Activated T-helper 1 cell treated with anti-CD3 and anti-CD28 coated beads, Interleukin-12 subunit alpha, Interleukin-12 subunit beta, Interleukin-2, Interleukin-4 antibody, amounts not matched to agents 30 ng/mL and 10 ng/mL and 1 ng/mL, durations not matched to agents 14 hours and 24 hours and 36 hours (primary cell): ENCODE measurements at regions not wholly inside any gene's neighbourhood (a gene's known extent, or its start where the extent isn't known, plus 50 kb on each side); places are given as distances from the start of the nearest gene placed in this dataset.

Source experiments
- DNase-seq: peaks from one replicate; pipeline ENCODE4 v3.0.0; 2021; ENCODE audit warnings: low spot score
- H3K27ac Mint-ChIP-seq: one replicate; pipeline ENCODE4 v1.8.0; 2021; ENCODE audit warnings: mild to moderate bottlenecking, mixed read lengths
- H3K27me3 Mint-ChIP-seq: one replicate; pipeline ENCODE4 v1.8.0; 2022; ENCODE audit warnings: mild to moderate bottlenecking, moderate library complexity, mixed read lengths; ENCODE audit not compliant: insufficient read depth
- H3K36me3 Mint-ChIP-seq: one replicate; pipeline ENCODE4 v1.8.0; 2021; ENCODE audit warnings: low read depth, mixed read lengths
- H3K4me1 Mint-ChIP-seq: one replicate; pipeline ENCODE4 v1.8.0; 2021; ENCODE audit warnings: low read depth, mixed read lengths
- H3K4me3 Mint-ChIP-seq: one replicate; pipeline ENCODE4 v1.8.0; 2021; ENCODE audit warnings: mild to moderate bottlenecking, moderate library complexity, mixed read lengths
- H3K9me3 Mint-ChIP-seq: one replicate; pipeline ENCODE4 v1.8.0; 2021; ENCODE audit warnings: mixed read lengths
- intact Hi-C: fragments of 100-400 bp; cut with micrococcal nuclease; formaldehyde crosslinking; loops from one replicate; pipeline ENCODE4 v1.15.1; 2024

DNA sequence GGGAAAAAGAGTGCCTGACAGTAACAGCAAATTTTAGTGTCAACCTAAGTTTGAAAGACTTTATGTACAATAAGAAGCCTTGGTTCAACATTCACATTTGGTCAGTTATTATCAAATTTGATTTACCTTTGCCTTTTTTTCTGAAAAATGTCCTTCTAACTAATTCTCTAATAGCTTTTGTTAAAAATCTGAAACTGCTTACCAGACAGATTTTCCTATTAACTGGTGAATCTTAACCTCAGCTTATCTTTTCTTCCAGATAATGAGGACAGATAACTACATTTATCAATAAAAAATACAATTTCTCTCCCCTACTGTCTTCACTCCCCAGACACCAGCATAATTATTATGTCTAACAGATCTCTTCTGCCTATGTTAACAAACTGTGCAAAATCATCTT is 988.5 kb downstream of the CDH18 start:
- DNase-seq, result no peak
- Mint-ChIP-seq H3K27me3 (no peaks in the 10 kb centered on the region), H3K4me3 (no peak overlapping the region), H3K9me3 (peaks cover 7% of the 10 kb centered on the region), H3K4me1 (no peaks in the 10 kb centered on the region), H3K36me3 (no peaks in the 10 kb centered on the region), H3K27ac (no peak overlapping the region)
- intact Hi-C loops, result no loop called here

DNA sequence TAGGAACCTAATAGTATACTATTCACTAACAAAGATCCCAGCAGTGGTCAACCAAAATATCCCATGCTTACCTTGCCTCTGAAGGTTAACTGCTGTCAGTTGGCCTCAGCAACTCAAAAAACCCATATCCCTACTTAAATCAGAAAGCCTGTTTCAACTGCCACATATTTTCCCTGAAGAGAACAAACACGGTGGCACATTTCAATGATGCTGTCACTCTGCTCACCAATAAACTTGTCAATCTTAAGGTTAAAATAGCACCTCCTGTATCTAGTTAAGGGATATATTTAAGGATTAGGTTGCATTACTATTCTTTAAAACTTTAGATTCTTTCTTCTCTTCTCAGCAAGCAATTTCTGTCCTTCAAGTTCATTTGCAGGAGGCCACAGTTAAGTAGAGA is 986.9 kb downstream of the CDH18 start:
- Mint-ChIP-seq H3K36me3 (no peaks in the 10 kb centered on the region), H3K4me3 (no peak overlapping the region), H3K27me3 (no peaks in the 10 kb centered on the region), H3K27ac (no peak overlapping the region), H3K9me3 (peaks cover 14% of the 10 kb centered on the region), H3K4me1 (no peaks in the 10 kb centered on the region)
- intact Hi-C loops, result no loop called here
- no peak for DNase-seq

DNA sequence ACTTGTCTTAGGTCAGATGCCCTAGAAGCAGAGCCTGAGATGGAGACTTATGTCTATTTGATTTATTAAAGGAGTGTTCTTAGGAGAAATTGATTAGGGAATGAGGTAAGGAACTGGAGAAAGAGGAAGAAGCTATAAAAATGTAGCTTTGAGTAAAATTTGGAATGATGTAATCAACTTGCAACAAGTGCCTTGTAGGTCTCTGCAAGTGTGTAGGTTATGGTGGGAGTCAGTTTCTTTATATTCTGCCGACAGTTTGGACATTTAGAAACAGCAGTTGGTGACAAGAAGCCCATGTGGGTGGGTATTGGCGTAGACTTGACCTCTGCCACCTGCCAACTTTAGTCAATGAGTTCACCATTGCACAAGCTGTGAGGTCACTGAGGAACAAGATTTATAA is 986.5 kb downstream of the CDH18 start:
- no peaks in the 10 kb centered on the region for H3K36me3 Mint-ChIP-seq
- no peak overlapping the region for H3K27ac Mint-ChIP-seq
- DNase-seq, result no peak
- no peaks in the 10 kb centered on the region for H3K4me1 Mint-ChIP-seq
- intact Hi-C loops, result no loop called here
- H3K27me3 Mint-ChIP-seq, result no peaks in the 10 kb centered on the region
- peaks cover 14% of the 10 kb centered on the region for H3K9me3 Mint-ChIP-seq
- no peak overlapping the region for H3K4me3 Mint-ChIP-seq

GRCh38 chr5:19002111-19002510 is 985.9 kb downstream of the CDH18 start:
- Mint-ChIP-seq H3K9me3 (peaks cover 14% of the 10 kb centered on the region), H3K4me1 (no peaks in the 10 kb centered on the region), H3K27me3 (no peaks in the 10 kb centered on the region), H3K4me3 (no peak overlapping the region), H3K36me3 (no peaks in the 10 kb centered on the region), H3K27ac (no peak overlapping the region)
- intact Hi-C loops, result no loop called here
- no peak for DNase-seq

DNA sequence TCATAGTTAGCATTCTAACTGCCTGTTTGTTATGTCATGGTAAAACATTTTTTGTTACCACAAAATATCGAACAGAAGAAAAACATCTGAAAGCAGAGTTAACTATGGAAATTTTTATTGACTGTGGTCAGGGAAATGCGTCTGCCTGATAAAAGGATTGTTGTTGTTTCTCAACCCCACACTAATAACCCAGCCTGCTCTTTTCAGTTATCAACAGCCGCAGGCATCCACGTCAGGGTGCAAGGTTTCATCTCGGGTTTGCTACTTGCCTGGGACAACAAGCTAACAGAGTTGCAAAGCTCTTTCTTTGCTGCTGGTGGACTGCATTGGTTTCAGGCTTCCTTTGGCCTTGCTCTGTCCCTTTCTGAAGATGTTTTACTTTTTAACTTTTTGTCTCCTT is 969.2 kb downstream of the CDH18 start:
- H3K27me3 Mint-ChIP-seq, result no peaks in the 10 kb centered on the region
- H3K9me3 Mint-ChIP-seq, result peaks cover 16% of the 10 kb centered on the region
- no peak for DNase-seq
- no peak overlapping the region for H3K27ac Mint-ChIP-seq
- no peak overlapping the region for H3K4me3 Mint-ChIP-seq
- intact Hi-C loops, result no loop called here
- H3K36me3 Mint-ChIP-seq, result no peaks in the 10 kb centered on the region
- H3K4me1 Mint-ChIP-seq, result no peaks in the 10 kb centered on the region

DNA sequence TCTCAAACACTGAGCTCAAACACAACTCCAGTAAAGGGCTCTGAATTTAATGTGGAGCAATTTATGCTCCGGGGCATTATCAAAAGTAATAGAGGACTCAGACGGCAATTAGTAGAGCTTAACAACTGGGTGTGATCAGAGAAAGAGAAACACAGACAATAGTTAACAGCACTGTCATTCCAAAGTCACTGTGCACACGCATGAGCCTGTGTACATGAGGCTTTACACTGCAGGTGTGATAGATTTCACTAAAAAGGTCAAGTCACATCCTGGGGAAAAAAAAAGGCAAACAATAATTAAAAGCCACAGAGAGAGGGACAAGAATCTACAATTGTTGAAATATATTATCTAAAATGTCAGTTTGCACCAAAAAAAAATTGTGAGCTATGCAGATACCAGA is 956.5 kb downstream of the CDH18 start:
- Mint-ChIP-seq H3K27me3 (no peaks in the 10 kb centered on the region), H3K36me3 (no peaks in the 10 kb centered on the region), H3K4me1 (no peaks in the 10 kb centered on the region), H3K4me3 (no peak overlapping the region), H3K9me3 (peaks cover 15% of the 10 kb centered on the region), H3K27ac (no peak overlapping the region)
- DNase-seq, result no peak
- intact Hi-C loops, result no loop called here

- no peaks in the 10 kb centered on the region for H3K4me1 Mint-ChIP-seq
- H3K4me3 Mint-ChIP-seq, result no peak overlapping the region
Measured at GRCh38 chr5:19035816-19036215, 952.2 kb downstream of the CDH18 start.

GRCh38 chr5:19042106-19042505 is 945.9 kb downstream of the CDH18 start:
- no peak overlapping the region for H3K4me3 Mint-ChIP-seq
- H3K9me3 Mint-ChIP-seq, result peaks cover 7% of the 10 kb centered on the region
- H3K36me3 Mint-ChIP-seq, result no peaks in the 10 kb centered on the region
- no peaks in the 10 kb centered on the region for H3K4me1 Mint-ChIP-seq
- intact Hi-C loops, result no loop called here
- no peaks in the 10 kb centered on the region for H3K27me3 Mint-ChIP-seq
- H3K27ac Mint-ChIP-seq, result no peak overlapping the region
- DNase-seq, result no peak

More at GRCh38 chr5:19035816-19036215, 952.2 kb downstream of the CDH18 start:
- intact Hi-C loops, result no loop called here
- H3K27me3 Mint-ChIP-seq, result no peaks in the 10 kb centered on the region
- H3K36me3 Mint-ChIP-seq, result no peaks in the 10 kb centered on the region
- H3K27ac Mint-ChIP-seq, result no peak overlapping the region
- DNase-seq, result no peak
- H3K9me3 Mint-ChIP-seq, result peaks cover 8% of the 10 kb centered on the region

- H3K4me1 Mint-ChIP-seq, result no peaks in the 10 kb centered on the region
- H3K27ac Mint-ChIP-seq, result no peak overlapping the region
- intact Hi-C loops, result no loop called here
- no peaks in the 10 kb centered on the region for H3K36me3 Mint-ChIP-seq
- DNase-seq, result no peak
- peaks cover 12% of the 10 kb centered on the region for H3K9me3 Mint-ChIP-seq
- no peaks in the 10 kb centered on the region for H3K27me3 Mint-ChIP-seq
- no peak overlapping the region for H3K4me3 Mint-ChIP-seq
Measured at GRCh38 chr5:19044311-19044710, 943.7 kb downstream of the CDH18 start.

- H3K27me3 Mint-ChIP-seq, result no peaks in the 10 kb centered on the region
- no peaks in the 10 kb centered on the region for H3K36me3 Mint-ChIP-seq
- no peaks in the 10 kb centered on the region for H3K4me1 Mint-ChIP-seq
- H3K4me3 Mint-ChIP-seq, result no peak overlapping the region
- peaks cover 12% of the 10 kb centered on the region for H3K9me3 Mint-ChIP-seq
- no peak overlapping the region for H3K27ac Mint-ChIP-seq
- no peak for DNase-seq
- intact Hi-C loops, result no loop called here
Measured at GRCh38 chr5:19044931-19045695, 942.9 kb downstream of the CDH18 start.

DNA sequence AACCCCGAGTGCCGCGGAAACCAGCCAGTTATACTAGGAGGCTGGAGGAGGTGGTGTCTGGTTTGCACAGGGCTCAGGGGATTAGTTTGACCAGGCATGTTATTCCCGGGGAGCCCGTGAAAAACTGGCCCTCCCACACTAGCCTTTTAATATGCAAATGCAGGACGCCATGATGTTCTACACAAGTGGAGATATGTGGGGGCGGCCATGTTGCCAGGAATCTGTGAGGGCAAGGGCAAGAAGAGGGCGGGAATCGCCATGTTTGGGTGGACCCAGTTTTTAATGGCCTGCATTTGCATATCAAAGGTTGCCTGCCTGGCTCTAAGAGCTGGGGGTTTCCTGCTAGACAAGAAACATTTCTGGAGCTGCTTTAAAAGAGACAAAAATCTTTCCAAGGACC is 940.7 kb downstream of the CDH18 start:
- H3K27ac Mint-ChIP-seq, result no peak overlapping the region
- no peak for DNase-seq
- no peaks in the 10 kb centered on the region for H3K36me3 Mint-ChIP-seq
- H3K4me3 Mint-ChIP-seq, result no peak overlapping the region
- peaks cover 17% of the 10 kb centered on the region for H3K9me3 Mint-ChIP-seq
- intact Hi-C loops, result no loop called here
- H3K27me3 Mint-ChIP-seq, result no peaks in the 10 kb centered on the region
- H3K4me1 Mint-ChIP-seq, result no peaks in the 10 kb centered on the region

DNA sequence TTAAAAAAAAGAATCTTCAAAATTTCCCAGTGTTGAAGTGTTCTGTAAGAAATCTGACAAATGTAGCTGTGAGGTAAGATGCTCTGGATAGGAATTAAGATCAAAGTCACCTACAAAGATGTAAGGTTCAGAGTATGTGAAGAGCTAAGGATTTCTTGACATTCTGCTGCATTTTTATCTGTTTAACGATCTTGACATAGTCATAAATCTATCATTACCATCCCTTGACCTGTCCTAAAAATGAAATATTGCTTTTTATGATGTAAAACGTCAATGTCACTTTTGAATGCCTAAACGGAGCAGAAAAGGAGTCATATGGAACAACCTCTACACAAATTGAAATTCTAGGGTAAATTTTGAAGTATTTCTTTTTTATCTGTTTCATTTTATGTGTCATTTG is 939.3 kb downstream of the CDH18 start:
- no peak for DNase-seq
- peaks cover 17% of the 10 kb centered on the region for H3K9me3 Mint-ChIP-seq
- intact Hi-C loops, result no loop called here
- H3K4me1 Mint-ChIP-seq, result no peaks in the 10 kb centered on the region
- no peaks in the 10 kb centered on the region for H3K27me3 Mint-ChIP-seq
- H3K27ac Mint-ChIP-seq, result no peak overlapping the region
- H3K36me3 Mint-ChIP-seq, result no peaks in the 10 kb centered on the region
- H3K4me3 Mint-ChIP-seq, result no peak overlapping the region

GRCh38 chr5:19058216-19058615 is 929.8 kb downstream of the CDH18 start:
- intact Hi-C loops, result no loop called here
- H3K9me3 Mint-ChIP-seq, result peaks cover 9% of the 10 kb centered on the region
- H3K4me1 Mint-ChIP-seq, result no peaks in the 10 kb centered on the region
- DNase-seq, result no peak
- no peak overlapping the region for H3K27ac Mint-ChIP-seq
- no peaks in the 10 kb centered on the region for H3K36me3 Mint-ChIP-seq
- no peaks in the 10 kb centered on the region for H3K27me3 Mint-ChIP-seq
- no peak overlapping the region for H3K4me3 Mint-ChIP-seq

DNA sequence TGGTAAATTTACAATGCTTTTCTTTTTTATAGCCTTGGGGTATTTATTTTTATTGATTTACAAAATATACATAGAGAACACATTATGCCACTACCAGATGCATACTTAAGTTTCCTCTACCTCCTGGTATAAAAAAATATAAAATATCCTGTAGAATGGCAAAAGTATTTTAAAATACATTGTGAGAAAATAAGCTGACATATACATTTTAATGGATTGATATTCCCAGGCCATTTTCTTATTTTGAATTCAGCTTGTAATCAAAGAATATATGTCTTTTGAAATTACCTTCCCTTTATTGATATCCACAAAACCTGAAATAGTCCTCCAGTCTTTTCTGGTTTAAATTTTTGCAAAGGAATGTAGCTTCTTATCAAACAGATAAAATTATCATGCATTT is 923.9 kb downstream of the CDH18 start:
- Mint-ChIP-seq H3K27ac (no peak overlapping the region), H3K4me3 (no peak overlapping the region), H3K36me3 (no peaks in the 10 kb centered on the region), H3K9me3 (peaks cover 4% of the 10 kb centered on the region), H3K27me3 (no peaks in the 10 kb centered on the region), H3K4me1 (no peaks in the 10 kb centered on the region)
- intact Hi-C loops, result no loop called here
- DNase-seq, result no peak
